ENCODE measurements at regions not wholly inside any gene's neighbourhood (a gene's known extent, or its start where the extent isn't known, plus 50 kb on each side); places are given as distances from the start of the nearest gene placed in this dataset.
"Not testable (repeated sequence)": the region's sequence is repeated elsewhere in the genome, so short reads cannot be mapped to it uniquely, and the experiment has no call there.

- not testable (repeated sequence) for DNase-seq (ENCODE audit: low read depth)
Measured at GRCh38 chr4:9702696-9703095, 78.7 kb upstream of the DRD5 start.

- DNase-seq (ENCODE audit: low read depth), result peak; percentile 53
Measured at GRCh38 chr4:9703391-9703790, 78.0 kb upstream of the DRD5 start.

- not testable (repeated sequence) for DNase-seq (ENCODE audit: low read depth)
Measured at GRCh38 chr4:9704126-9704525, 77.3 kb upstream of the DRD5 start.

GRCh38 chr4:9704551-9705332 is 76.7 kb upstream of the DRD5 start:
- no peak for DNase-seq (ENCODE audit: low read depth)

- not testable (repeated sequence) for DNase-seq (ENCODE audit: low read depth)
Measured at GRCh38 chr4:9707281-9707680, 74.2 kb upstream of the DRD5 start.

GRCh38 chr4:9707936-9708335 is 73.5 kb upstream of the DRD5 start:
- not testable (repeated sequence) for DNase-seq (ENCODE audit: low read depth)

GRCh38 chr4:9709724-9710123 is 71.7 kb upstream of the DRD5 start:
- DNase-seq (ENCODE audit: low read depth), result no peak

GRCh38 chr4:9715271-9715670 is 66.2 kb upstream of the DRD5 start:
- not testable (repeated sequence) for DNase-seq (ENCODE audit: low read depth)

- no peak for DNase-seq (ENCODE audit: low read depth)
Measured at GRCh38 chr4:9716093-9716492, 65.3 kb upstream of the DRD5 start.

GRCh38 chr4:9718246-9718939 is 63.0 kb upstream of the DRD5 start:
- DNase-seq (ENCODE audit: low read depth), result not testable (repeated sequence)

- DNase-seq (ENCODE audit: low read depth), result not testable (repeated sequence)
Measured at GRCh38 chr4:9722131-9722530, 59.3 kb upstream of the DRD5 start.

Measured in activated T-cell treated with anti-CD3 and anti-CD28 coated beads for 24 hours (primary cell).